GM19438 (cell line): ENCODE measurements at regions not wholly inside any gene's neighbourhood (a gene's known extent, or its start where the extent isn't known, plus 50 kb on each side); places are given as distances from the start of the nearest gene placed in this dataset.

Experiments used
- ATAC-seq: cut with Tn5 transposase; IDR thresholded peaks from one replicate; pipeline ENCODE4 v1.9.1; 2021; ENCODE audit warnings: low read depth; ENCODE audit not compliant: unreplicated experiment

DNA sequence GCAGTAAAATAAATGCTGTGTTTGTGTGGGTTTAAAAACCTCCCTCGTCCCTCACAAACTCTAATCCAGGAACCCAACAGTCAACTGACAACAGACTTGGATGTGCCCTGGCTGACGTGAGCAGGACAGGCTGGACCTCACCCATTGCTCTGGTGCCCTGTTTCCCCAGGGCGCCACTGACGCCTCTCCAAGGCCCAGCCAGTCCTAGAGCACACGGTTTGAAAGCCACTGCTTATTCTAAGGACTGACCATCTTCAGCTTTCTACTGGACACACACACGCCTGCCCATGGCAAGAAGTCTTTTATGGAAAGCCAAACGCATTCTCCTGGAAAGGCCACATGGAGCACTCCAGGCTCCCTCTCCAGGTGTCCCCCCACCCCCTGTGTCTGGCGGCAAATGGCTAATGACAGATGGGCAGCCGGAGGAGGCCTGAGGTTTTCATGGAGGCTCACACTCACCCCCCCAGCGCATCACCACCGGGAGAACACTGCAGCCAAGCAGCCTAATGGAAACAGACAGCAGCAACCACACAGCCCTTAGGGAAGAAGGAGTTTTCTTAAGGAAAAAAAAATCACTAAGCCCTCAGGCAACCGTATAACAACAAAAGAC, 319.2 kb downstream of the SOX9 start:
- ATAC-seq, result no peak

DNA sequence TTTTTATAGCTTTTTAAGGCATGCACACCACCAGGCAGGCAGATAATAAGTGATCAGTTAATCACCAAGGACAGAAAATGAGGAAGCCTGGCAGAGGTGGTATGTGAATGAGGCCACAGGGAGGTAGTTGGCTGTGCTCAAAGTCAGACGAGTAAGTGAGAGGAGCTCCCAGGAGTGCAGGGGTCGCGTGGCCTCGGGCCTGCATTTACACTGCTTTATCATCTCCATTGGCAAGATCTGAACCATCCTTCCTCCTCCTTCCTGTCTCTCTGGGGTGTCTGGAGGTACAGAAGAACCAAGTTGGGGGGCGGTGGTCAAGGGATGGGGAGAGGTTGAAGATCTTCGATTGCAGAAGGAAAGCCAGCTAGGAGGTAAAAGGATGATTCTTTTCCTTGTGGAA, 320.1 kb downstream of the SOX9 start:
- ATAC-seq, result no peak

DNA sequence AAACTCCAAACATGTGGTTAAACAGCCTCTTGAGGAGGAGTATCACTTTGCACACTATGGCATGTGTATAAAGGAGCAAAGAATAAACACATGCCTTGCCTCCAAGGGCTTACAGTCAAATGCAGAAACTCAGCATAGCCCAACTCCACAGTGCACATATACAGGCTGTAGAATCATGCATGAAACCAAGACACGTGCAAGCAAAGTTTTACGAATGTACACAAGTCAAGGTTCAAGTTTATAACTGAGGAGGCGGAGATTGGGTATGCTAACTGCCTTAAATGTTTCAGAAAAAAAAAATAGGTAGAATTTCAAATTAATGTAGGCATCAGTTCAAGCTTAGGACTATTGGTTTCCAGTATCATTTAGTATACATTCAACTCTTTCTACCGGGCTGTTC, 321.1 kb downstream of the SOX9 start:
- ATAC-seq, result no peak

DNA sequence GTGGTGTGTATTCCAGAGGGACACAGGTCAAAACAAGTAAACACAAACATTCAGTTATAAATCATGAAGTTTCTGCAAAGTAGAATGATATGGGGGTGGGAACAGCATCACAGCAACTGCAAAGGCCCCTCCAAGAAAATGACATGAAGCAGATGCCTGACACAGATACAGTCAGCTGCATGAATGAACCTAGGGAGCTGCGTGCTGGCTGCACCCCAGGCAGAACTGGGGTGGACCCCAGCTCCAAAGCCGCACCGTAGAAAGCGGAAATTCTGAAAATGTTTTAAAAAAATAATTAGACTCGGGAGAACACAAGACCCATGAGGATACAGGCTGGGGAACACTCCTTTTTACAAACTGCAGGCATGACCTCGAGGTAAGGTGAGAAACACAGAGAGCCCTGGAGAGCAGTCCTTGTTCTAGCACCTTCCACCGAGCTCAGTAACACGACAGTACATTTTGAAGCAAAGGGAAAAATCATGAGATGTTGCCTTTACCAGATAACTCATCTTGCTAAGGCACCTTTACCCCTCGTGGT, 323.8 kb downstream of the SOX9 start:
- no peak for ATAC-seq

DNA sequence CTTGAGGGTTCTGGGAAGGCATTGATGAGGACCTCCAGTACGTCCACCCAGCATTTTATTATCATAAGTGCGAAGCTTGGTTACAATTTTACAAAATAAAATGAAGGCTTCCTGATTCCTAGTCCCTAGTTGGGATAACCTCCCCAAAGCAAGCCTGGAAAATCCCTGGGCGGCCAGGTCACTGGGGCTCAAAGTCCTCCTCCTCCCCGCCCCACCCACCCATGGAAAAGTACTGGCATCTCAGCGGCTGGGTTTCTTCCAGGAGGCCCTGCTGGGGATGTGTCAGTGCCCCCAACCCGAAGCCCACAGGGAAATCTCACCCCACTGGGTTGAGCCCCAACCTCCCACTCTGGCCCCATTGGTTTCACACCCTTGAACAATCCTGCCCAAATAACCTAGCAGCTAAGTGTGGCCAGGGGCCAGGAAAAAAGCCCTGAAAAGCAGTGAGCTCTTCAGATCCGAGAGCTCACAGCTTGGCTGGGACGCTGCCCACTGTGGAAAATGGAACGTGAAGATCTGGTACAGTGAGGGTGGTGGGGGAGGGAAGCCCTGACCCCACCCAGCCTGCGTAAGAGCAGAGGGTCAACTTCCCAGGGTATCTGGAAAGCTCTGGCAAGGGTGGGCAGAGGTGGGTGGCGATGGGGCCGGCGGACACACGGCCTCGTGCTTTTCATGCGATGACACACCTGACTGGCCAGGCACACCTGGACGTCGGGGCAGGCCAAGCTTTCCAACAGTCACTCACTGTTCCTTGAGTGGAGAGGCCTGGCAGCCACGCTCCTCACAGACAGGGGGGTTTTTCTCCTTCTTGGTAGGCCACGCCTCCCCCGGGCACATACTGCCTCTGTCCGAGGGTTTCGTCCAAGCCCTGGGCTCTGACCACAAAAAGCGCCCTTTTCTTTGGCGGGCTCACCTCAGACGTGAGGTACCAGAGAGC, 324.5 kb downstream of the SOX9 start:
- ATAC-seq, result no peak

DNA sequence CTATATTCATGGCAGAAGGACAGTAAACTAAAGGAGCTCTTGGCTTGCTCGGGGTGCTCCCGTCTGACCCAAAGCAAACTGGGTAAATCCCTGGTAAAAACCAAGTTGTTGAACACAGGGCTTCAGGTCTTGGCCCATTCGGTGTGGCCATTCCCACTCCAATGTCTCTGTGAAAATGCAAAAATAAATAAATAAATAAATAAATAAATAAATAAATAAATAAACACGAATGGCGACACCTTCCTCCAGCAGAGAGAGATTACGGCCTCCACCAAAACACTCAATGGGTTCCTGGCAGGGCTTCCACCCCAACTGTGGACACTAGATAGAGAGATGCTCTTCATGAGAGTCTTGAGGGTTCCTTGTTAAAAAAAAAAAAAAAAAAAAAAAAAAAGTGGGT, 325.3 kb downstream of the SOX9 start:
- no peak for ATAC-seq

DNA sequence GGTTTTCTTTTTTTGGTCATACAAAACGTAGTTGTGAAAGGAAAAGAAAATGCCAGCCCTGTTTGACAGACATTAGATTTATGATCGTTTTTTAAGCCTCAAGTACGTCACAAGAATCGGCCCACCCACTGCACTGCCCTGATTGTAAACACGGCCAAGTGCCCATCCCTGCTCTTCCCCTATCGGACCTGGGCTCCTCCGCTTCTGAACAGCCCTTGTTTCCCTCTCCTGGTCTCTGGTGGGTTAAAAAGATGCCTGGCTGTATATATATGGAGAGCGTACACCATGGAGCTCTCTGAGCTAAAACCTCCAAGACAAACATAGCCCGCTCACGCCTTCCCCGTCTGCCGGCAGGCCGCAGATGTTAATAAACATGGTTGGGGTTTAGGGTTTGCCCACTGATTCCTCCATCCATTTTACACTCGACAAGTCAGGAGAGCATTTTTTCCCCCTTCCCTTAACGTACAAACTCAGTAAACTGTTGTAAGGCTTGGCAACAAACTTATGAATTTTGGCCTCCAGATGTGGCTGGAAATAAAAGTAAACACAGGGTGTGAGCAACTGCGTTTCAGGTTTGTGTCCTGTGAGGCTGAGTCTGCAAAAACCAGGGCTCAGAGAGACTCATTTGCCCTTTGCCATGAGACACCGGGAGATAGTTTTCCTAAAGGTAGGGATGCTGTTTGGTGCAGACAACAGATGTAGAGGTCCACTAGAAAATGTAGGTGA, 325.9 kb downstream of the SOX9 start:
- no peak for ATAC-seq

DNA sequence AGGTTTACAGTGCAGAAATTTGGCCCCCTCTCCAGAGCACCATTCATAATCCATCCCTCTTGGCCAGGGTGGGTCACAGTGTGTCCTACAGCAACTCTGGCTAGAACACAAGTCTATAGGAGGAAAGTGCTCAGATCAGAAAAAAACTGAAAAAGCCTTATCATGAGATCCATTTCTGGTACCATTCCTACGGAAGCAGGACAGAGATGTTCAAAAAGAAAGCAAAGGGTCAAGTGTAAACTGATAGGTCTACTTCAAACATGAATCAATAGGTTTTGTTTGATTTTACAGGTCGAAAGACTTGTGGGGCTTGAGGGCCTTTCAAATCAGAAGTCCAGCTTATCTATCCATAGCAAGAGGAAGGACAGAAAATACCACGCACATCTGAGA, 326.4 kb downstream of the SOX9 start:
- ATAC-seq, result no peak

DNA sequence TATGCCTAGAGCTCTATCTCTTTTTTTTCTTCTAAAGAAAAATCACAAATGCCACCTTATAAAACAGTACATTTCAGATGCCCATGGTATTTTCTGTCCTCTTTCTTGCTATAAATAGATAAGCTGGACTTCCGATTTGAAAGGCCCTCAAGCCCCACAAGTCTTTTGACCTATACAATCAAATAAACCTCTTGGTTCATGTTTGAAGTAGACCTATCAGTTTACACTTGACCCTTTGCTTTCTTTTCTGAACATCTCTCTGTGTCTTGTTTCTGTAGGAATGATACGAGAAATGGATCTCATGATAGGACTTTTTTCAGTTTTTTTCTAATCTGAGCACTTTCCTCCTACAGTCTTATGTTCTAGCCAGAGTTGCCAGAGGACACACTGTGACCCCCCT, 327.2 kb downstream of the SOX9 start:
- ATAC-seq, result no peak

DNA sequence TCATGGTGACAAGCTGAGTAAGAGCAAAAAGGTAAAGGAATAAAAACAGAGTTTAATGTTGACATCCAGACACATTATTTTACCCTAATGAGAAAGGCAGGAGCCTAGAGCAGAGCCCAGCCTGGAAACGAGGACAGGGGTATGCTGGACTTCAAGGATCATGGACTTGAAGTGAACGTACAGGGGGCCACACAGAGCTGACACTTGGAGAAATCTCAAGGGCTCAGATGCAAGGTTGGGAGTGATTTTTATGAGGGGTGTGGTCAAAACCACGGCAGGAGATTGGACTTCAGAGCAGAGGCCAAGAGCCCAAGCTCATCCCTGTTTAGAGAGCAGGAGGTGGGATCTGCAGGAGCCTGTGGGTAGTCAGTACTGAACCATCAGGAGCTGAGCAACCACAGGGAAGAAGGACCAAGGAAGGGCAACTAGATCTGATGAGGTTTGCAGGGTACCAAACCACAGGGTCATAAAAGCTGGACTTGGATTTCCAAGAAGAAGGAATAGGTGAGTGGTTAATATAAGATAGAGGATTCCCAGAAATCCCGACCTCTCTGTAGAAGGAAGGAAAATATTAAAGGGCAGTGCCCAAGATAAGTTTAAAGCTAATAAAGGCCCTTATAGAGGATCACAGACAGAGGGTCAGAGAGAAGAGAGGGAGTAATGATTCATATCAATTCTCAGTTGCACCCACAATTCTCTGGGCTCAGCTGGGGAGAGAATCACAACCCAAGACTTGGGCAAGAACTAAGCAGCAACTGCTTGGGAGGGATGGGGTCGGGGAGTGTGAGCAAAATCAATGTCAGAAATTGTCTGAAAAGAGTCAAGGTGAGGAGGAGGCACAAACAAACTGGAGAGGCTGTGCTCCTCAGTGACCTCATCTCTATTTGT, 331.7 kb downstream of the SOX9 start:
- no peak for ATAC-seq

DNA sequence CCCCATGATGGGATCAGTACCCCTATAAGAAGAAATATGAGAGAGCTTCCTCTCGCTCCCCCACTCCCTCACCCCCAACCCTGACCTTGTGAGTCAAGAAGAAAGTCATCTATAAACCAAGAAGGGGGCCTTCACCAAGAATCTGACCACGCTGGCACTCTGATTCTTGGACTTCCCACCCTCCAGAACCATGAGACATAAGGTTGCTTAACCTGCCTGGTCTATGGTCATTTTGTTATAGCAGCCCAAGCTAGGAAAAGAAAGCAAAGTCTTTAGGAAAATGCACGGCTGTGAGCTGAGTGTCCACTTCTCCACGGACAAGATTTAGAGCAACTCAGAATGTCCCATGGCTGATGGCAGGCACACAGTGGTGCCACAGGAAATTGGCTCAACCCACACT, 333.5 kb downstream of the SOX9 start:
- ATAC-seq, result no peak

DNA sequence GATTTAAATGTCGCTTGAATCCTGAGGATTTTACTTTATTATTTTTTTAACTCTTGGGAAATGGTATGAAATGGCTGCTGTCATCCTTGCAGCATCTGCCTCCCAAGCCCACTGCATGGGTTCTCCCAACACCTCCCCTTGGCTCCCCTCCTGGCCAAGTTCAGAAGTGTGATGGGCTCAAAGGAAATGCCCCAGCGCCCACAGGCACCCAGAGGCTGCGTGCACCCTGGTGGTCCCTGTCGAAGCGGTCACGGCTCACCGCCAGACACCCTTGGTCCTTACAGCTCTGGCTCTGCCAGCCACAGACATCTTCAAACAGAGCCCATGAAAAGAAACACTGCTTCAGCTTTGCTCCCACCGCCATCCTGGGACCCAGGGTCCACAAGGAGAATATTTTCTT, 334.7 kb downstream of the SOX9 start:
- no peak for ATAC-seq

DNA sequence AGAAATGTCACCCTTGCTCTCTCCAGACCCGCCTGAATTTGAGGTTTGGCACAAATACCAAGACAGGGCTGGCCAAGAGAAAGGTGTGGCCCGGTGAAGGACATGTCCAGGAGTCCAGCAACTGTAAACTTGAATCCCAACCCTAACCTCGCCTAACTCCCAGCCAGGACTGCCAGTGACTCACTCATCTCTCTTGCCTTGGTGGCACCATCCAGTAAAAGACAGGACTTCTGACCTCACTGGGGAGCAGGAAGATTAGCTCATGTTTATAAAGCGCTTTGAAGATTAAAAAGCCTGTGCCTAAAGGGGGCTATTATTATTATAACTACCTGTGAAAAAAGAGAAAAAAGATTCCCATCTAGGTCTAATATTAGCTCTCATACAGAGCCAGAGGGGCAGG, 335.3 kb downstream of the SOX9 start:
- no peak for ATAC-seq

DNA sequence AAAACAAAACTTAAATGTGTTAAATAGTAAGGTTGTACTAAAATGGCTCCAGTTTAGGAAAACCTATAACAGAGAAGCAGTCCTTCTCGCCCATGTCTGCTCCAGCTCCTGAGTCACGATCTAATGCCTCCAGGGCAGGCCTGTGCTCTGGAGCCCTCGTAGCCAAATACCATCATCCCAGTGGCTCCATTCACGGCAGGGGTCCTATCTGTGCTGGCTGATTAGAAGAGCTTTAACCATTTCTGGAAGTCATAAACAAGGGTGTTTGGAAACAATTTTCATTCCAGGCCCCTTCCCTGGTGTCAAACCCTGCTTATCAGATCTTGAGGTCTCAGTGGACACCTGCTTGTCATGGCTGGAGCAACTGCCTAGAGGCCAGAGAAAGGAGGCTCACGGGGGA, 336.9 kb downstream of the SOX9 start:
- no peak for ATAC-seq

DNA sequence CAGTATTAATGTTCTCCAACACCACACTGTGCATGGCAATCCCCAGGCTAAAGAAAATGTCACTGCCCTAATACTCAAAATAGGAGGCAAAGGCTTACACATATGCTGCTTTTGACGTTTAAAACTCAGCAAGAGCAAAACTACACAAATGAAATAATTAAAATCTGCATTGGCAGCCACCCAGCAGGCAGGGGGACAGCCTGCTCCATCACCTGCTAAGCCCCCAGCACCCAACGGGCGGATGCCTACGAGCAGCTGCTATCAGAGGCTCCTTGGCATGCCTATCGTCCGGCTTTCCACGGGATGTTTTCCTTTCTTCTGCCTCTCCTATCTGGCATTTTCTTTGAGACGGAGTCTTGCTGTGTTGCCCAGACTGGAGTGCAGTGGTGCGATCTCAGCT, 337.5 kb downstream of the SOX9 start:
- ATAC-seq, result no peak

DNA sequence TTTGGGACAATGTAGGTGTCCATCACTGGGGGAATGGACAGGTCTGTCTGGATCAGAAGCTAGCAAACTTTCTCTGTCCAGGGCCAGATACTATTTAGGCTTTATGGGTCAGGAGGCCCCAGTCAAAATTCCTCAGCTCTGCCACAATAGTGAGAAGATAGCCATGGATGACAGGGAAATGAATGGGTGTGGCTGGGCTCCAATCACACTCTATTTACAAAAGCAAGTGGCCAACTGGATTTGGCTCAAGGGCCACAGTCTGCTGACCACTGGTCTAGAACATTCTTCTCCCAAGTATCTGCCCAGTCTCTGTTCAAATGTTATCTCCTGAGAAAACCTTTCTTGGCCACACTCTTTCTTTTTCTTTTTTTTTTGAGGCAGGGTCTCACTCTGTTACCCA, 339.9 kb downstream of the SOX9 start:
- no peak for ATAC-seq

DNA sequence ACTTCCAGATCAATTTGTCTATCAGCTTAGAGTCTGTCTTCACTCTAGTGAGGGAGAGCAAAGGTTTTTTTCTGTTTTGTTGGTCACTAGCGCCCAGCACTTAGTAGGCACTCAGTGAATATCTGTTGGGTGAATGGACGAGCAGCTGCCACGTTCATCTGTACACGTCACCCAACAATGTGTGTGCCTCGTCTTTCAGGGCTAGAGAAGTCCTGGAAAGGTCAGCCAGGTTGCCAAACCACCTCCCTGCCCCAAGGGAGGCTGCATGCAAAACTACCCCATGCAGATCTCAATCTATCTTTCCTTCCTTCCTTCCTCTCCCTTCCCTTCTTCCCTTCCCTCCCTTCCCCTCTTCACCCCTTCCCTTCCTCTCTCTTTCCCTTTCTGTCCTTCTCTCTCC, 340.9 kb downstream of the SOX9 start:
- ATAC-seq, result no peak

DNA sequence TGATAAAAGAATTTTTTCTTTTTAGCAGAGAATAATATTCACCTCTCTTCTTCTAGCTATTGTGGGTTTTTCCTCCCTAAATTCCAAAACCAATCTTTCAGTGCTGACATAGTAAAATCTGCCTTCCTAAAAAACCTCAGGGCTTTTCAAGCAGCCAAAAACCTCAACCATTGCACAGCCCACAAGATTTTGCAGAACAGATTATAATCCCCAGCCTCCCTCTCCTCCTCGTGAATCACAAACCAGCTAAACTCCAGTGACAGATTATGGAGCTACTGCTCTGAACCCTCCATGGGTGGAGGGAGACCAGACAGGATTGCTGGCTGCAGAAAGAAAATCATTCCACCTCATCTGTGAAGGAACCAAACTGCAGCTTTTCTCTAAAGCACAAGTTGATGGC, 341.6 kb downstream of the SOX9 start:
- ATAC-seq, result no peak

DNA sequence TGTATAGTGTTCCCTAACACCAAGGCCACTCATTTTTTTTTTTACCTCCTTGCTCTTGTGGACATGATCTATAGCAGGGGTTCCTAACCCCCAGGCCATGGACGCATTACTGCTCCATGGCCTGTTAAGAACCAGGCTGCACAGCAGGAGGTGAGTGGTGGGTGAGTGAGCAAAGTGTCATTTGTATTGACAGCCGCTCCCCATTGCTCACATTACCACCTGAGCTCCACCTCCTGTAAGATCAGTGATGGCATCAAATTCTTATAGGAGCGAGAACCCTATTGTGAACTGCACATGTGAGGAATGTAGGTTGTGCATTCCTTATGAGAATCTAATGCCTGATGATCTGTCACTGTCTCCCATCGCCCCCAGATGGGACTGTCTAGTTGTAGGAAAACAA, 342.0 kb downstream of the SOX9 start:
- no peak for ATAC-seq
